ENCODE measurements at regions not wholly inside any gene's neighbourhood (a gene's known extent, or its start where the extent isn't known, plus 50 kb on each side); places are given as distances from the start of the nearest gene placed in this dataset.
A peak's percentile ranks its signal among the peaks of the same experiment; 100 is the strongest.

DNA sequence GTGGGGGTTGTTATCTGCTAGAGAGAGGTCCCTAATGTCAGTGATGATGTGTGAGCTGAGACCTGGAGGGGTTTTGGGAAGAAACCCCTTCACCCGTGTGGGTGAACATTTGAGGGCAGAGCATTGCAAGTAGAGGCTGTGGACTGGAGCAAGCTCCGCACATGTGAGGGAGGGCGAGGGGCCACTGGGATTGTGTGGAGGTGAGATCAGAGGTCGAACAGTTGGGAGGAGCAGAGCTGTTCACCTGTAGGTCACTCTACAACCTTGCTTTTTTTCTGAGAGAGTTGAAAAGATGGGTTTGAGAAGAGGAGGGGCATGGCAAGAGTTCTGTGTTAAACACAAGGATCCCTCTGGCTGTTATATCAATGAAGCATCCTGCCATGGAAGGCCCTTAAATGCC is 480.4 kb upstream of the ZNF608 start:
- Histone ChIP-seq H3K9me3 (no peaks in the 10 kb centered on the region), H3K4me3 (ENCODE audit: low read depth, low read length) (no peak overlapping the region), H3K4me1 (peaks cover 6% of the 10 kb centered on the region; the same call in 1 of the 2 replicates), H3K27me3 (no peaks in the 10 kb centered on the region), H3K36me3 (no peaks in the 10 kb centered on the region)
- TF ChIP-seq CTCF (IDR thresholded peaks at IDR 0.05; ENCODE audit: low read depth, low read length) = no peak
- no peak for DNase-seq

DNA sequence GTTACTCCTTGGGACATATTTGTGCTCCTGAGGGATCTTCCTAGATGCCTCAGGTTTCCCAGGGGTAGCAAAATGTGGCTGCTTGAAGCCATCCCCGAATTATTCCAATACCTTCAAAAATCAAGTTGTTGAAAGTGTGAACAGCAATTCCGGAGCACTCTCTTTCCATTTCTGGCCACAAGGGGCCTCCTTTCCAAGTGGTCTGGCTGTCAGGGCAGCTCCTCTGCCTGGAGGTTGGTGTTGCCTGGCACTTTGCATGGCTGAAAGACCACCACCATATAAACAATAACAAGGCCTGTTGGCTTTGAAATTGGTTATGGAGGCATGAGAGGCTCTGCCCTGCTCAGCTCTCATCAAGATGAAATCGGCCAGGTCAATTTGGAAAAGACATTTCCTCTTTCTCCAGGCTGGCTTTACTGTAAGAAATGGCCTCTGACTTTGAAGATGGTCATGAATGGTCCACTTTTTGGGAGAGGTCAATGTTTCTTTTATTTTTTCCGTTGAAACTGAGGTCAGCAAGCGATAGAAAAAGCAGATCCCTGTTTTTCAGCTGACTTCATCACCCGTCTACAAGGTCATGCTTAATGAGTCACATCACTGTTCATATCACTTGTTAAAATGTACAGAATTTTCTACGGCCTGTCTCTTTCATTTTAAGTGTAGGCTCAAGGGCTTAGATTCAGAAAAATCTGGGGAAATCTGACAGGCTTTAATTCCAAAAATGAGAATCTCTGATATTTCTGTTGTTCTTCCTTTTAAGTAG is 481.1 kb upstream of the ZNF608 start:
- no peaks in the 10 kb centered on the region for H3K36me3 ChIP-seq
- peak; percentile 53 for DNase-seq
- TF ChIP-seq CTCF (IDR thresholded peaks at IDR 0.05; ENCODE audit: low read depth, low read length) = peak; percentile 83
- no peak overlapping the region for H3K4me3 ChIP-seq (ENCODE audit: low read depth, low read length)
- H3K27me3 ChIP-seq = no peaks in the 10 kb centered on the region
- no peaks in the 10 kb centered on the region for H3K9me3 ChIP-seq
- peaks cover 12% of the 10 kb centered on the region for H3K4me1 ChIP-seq

DNA sequence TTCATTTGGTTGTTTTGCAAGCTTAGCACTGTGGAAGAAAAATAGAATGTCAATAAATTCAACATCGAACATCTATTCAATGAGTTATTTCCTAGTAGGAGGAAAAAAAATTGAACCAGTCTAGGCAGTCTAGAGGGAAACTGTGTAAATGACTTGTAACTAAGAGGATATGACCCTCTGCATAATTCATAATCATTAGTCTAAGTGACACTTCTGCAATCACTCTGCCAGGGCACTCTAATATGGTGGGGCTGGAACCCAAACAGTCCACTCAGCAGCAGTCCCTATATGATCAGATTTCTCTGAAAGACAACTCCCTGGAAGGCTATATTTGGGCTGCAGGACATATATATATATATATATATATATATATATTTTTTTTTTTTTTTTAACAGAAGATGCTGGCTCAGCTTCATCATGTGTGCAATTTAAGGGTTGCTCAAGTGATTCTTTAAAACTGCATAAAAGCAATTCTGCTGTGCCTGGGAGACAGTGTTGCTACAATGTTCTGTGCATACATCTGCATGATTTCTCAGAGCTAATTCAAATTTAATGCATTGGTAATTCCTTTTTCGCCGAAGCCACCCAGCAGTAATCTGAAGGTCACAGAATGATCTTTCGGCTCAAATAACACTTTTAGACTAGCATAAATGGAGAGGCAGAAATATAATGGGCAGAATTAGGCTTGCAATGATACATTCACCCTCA is 482.1 kb upstream of the ZNF608 start:
- Histone ChIP-seq H3K9me3 (no peaks in the 10 kb centered on the region), H3K4me3 (ENCODE audit: low read depth, low read length) (no peak overlapping the region), H3K36me3 (no peaks in the 10 kb centered on the region), H3K4me1 (peaks cover 12% of the 10 kb centered on the region), H3K27me3 (no peaks in the 10 kb centered on the region)
- no peak for DNase-seq
- no peak for TF ChIP-seq CTCF (IDR thresholded peaks at IDR 0.05; ENCODE audit: low read depth, low read length)

DNA sequence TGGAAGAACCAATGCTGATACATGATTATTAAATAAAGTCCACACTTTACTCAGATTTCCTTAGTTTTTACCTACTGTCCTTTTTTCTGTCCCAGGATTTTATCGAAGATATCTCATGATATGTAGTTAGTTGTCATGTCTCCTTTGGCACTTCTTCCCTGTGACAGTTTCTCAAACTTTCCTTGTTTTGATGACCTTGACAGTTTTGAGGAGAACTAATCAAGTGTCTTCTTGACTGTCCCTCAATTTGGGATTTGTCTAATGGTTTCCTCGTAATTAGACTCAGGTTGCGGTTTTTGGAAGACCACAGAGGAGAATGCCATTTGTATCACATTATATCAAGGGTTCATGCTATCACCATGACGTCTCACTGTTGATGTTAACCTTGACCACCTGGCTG is 483.1 kb upstream of the ZNF608 start:
- H3K9me3 ChIP-seq = no peaks in the 10 kb centered on the region
- H3K4me1 ChIP-seq = peaks cover 21% of the 10 kb centered on the region
- DNase-seq = no peak
- TF ChIP-seq CTCF (IDR thresholded peaks at IDR 0.05; ENCODE audit: low read depth, low read length) = no peak
- H3K36me3 ChIP-seq = no peaks in the 10 kb centered on the region
- no peaks in the 10 kb centered on the region for H3K27me3 ChIP-seq
- no peak overlapping the region for H3K4me3 ChIP-seq (ENCODE audit: low read depth, low read length)

GRCh38 chr5:125232779-125233230 is 486.4 kb upstream of the ZNF608 start:
- no peak overlapping the region for H3K4me3 ChIP-seq (ENCODE audit: low read depth, low read length)
- no peaks in the 10 kb centered on the region for H3K27me3 ChIP-seq
- H3K36me3 ChIP-seq = no peaks in the 10 kb centered on the region
- DNase-seq = peak; percentile 66
- H3K4me1 ChIP-seq = peaks cover 17% of the 10 kb centered on the region
- no peaks in the 10 kb centered on the region for H3K9me3 ChIP-seq
- TF ChIP-seq CTCF (IDR thresholded peaks at IDR 0.05; ENCODE audit: low read depth, low read length) = no peak

DNA sequence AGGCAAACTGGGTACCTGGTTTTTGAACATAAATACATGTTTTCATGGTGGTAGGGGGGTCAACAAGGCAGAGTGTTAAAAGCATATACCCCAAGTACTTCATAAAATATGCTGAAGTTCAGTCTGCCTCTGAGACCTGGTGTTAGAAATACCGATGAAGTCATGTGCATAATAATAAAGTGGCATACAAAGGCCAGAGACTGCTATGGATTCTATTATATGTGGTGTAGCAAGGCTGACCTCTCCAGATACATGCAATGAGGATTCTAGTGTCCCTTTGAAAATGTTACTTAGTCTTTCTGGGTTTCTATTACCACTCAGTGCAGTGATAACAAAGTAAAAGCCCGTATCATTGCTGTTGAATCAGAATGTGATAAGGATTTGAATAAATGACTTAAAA is 487.5 kb upstream of the ZNF608 start:
- Histone ChIP-seq H3K36me3 (no peaks in the 10 kb centered on the region), H3K4me1 (peaks cover 16% of the 10 kb centered on the region), H3K27me3 (no peaks in the 10 kb centered on the region), H3K4me3 (ENCODE audit: low read depth, low read length) (no peak overlapping the region), H3K9me3 (no peaks in the 10 kb centered on the region)
- no peak for DNase-seq
- no peak for TF ChIP-seq CTCF (IDR thresholded peaks at IDR 0.05; ENCODE audit: low read depth, low read length)
